ENCODE measurements at regions not wholly inside any gene's neighbourhood (a gene's known extent, or its start where the extent isn't known, plus 50 kb on each side); places are given as distances from the start of the nearest gene placed in this dataset.

DNA sequence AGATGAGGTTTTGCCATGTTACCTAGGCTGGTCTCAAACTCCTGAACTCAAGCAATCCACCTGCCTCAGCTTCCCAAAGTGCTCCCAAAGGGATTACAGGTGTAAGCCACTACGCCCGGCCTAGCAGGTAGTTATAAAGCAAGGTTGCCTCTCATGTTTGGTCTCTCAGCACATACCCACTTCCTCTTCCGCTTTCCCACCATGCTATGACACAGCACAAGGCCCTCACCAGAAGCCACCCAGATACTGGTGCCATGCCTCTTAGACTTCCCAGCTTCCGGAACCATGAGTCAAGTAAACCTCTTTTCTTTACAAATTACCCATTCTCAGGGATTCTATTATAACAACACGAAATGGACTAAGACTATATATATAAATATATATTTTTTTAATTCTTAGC, 143.6 kb downstream of the COPRS start:
- no peak for DNase-seq

DNA sequence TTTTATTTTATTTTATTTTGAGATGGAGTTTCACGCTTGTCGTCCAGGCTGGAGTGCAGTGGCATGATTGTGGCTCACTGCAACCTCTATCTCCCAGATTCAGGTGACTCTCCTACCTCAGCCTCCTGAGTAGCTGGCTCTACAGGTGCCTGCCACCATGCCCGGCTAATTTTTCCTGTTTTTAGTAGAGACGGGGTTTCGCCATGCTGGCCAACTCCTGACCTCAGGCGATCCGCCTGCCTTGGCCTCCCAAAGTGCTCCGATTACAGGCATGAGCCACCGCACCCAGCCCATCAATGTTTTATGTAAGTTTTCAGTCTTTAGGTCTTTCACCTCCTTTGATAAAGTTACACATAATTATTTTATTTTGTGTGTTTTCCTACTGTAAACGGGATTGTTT, 154.6 kb downstream of the COPRS start:
- DNase-seq, result no peak

DNA sequence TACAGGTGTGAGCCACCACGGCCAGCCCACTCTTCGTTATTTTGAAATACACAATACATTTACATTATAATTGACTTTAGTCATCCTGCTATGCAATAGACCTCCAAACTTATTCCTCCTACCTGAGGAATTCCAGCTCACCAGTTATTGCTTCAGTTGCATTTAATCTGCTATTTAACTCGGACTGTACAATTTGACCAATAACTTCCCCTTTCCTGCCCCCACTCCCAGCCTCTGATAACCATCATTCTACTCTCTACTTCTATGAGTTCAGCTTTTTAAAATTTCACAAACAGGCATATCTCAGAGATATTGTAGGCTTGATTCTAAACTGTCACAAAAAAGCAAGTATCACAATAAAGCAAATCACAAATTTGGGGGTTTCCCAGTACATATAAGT, 157.0 kb downstream of the COPRS start:
- no peak for DNase-seq

DNA sequence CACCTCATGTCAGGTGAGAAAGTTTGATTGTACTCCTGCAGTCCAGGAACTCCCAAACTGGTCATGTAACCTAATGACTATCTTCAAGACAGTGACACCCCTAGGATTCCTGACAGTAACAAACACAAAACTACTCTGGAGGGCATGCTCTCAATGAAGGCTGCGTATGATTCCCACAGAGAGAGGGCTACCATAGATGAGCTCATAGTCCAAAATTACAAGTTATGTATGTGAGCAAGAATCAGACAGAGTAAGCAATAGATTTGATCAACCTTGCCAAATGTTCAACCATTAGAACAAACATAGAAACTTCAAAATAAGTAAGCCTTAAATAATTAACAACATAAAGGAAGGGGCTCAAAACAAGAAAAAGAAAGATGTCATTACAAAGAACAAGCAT, 158.1 kb downstream of the COPRS start:
- no peak for DNase-seq

DNA sequence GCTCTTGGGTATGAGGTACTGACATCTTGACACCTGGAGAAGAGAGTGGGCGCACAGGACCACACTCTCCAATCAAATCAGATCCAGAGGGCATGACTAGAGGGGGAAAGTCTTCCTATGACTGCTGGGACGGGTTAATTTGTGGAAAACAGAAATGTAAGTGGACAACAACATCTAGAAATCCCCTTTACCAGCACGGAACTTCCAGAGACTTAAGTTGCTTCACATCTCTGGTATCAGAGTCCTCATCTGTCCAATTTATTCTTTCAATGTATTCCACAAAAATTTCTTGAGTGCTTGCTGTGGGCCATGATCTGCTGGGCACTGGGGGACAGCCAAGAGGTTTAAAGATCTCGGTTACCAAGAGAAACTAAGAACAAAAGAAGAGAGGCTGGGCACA, 159.2 kb downstream of the COPRS start:
- DNase-seq, result no peak

DNA sequence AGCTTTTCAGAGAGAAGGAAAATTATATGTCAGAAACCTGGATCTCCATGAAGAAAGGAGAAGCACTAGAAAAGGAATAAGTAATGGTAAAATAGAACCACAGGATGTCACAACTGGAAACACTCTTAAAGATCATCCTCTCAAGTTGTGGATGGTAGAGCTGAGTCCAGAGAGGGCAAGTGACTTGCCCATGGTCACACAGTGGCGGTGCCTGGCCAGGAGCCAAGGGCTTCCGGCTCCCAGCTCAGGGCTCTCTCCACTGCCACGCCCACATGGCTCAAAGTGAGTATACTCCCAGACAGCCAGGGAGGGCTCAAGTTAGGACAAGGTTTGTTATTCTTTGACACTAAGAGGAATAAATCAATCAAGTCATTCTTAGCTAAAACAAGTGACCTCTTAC, 159.8 kb downstream of the COPRS start:
- DNase-seq, result no peak

DNA sequence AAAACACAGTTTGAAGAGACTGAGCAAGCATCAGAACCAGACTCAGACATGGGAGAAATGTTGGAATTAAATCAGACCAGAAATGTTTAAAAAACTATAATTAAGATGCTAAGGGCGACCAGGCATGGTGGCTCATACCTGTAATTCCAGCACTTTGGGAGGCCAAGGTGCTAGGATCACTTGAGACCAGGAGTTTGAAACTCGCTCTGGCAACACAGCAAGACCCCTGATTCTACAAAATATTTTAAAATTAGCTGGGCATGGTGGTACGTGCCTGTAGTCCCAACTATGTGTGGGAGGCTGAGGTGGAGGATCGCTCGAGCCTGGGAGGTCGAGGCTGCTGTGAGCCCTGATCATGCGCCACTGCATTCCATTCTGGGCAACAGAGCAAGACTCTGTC, 160.3 kb downstream of the COPRS start:
- no peak for DNase-seq

DNA sequence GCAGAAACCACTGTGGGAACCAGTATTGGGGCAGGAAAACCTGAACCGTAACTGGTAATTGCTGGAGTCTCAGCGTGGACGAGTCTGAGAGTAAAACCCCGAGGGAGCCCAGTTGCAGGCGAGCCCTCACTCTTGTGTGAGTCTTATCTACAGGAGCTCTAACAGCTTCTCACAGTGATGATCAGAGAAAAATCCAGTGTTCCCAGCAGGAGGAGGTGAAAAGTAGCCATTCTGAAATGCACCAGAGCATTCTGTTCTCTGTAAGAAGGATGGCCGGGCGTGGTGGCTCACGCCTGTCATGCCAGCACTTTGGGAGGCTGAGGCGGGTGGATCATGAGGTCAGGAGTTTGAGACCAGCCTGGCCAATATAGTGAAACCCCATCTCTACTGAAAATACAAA, 161.2 kb downstream of the COPRS start:
- DNase-seq, result no peak

DNA sequence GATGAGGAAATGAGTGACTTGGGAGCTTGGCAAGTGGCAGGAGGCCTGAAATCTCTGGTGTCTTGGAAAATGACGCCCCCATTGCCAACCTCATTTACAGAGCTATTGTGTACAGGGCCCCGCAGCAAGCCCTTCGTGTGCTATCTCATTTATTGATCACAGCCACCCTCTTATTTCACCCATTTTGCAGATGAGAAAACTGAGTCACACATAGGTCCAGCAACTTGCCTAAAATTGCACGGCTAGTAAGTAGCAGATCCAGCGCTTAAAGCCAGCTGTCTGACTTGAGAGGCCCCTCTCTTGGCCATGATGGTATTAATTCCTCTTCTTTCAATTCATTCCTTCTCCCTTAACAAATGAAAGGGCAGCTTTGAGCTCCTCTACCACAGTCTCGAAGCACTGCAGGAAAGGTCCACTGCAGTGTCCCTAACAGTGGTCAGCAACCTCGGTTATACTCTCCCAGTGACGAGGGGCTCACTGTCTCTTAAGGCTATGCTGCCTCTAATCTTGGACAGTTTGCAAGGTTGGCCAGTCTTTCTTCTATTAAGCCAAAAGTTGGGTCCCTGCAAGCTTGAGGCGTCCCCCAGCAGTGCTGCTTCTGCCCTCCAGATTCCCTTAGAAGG, 162.2 kb downstream of the COPRS start:
- no peak for DNase-seq

DNA sequence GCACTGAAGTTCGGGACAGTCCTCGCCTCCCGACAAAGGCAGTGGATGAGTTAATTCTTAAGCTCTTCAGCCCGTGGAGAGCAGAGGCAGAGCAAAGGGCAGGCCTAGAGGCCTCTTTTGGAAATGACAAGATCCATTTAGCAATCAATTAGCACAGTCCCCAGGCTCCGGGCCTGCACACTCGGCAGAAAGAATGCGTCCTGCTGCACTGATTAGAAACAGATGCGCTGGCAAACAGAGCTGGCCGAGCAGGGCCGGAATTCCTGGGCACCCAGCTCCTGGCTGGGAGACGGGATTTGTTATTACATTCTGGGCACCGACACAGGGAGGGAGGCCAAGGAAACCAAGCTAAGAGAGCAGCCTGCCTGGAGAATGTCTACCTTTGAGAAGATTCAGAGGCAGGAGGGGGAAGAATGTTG, 162.9 kb downstream of the COPRS start:
- peak; percentile 68 to 70 for DNase-seq

DNA sequence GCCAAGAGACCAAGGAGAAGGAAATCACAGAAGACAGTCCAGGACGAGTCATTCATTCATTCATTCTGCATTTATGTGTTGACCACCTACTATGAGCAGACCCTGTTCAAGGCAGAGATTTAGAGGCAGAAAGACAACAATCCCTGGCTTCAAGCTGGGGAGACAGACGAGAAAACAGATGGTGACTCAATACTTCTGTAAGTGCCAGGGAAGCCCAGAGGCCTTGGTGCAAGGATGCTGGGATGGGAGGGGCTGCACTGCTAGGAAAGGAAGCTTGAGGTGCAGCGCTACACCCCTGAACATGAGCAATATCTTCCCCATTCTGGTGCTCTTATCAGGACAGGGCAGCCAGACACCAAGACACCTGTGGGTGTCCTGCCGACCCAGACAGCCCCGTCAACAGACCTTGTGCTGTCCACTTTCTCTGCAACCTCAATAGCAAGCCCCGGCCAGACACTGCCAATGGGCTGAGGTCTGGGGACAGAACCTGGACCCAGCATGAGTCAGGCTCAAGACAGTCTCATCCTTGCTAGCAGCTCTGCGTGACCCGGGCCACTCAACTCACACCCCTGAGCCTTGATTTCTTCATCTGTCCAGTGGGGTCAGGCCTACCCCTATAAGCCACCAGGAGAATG, 163.5 kb downstream of the COPRS start:
- no peak for DNase-seq

DNA sequence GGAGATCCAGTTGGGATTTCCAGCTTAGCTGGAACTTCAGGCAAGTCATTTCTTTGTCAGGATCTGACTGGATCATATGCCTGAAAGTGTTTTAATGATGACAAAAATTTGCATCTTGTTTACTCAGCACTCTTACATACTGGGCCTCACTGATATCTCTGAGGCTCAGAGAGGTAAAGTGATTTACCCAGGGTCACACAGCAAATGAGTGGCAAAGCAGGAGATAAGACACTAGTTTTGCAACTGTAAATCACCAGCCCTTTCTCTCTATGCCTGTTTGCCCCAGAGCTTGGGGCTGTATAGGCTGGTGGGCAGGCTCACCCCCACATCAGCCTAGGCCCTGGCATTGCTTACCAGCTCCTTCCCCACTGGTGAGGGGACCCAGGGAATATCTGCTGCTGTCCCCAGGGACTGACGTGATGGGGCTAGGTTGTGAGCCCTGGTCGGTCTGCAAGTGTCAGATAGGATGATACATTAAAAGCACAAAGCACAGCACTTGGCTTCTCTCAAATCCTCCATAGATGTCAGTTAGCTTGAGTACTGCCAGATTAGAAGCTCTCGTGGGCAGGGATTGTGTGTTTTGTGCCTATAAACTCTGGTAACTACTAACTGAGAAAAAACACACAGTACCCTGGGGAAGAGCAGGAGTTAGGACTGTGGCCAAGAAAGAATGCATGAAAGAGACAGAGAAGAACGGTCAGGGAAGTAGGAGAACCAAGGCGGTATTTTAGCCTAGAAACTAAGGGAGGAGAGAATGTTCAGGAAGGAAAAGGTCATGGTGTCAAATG, 165.4 kb downstream of the COPRS start:
- DNase-seq, result no peak

DNA sequence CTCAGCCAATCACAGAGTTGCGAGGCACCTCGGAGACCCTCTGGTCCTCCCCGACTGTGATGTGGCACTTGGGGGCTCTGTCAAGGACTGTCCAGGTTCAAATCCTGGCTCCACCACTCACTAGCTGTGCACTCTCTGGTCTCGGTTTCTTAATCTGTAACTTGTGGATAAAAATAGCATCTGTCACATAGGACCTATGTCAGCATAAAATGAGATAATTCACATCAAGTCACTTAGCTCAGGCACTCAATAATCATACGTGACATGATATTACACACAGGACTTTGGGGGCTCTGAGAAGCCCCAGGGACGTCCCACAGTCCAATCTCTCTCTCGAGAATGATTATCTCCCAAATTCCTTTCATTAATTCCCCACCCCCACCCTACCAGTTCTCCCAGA, 166.4 kb downstream of the COPRS start:
- no peak for DNase-seq

DNA sequence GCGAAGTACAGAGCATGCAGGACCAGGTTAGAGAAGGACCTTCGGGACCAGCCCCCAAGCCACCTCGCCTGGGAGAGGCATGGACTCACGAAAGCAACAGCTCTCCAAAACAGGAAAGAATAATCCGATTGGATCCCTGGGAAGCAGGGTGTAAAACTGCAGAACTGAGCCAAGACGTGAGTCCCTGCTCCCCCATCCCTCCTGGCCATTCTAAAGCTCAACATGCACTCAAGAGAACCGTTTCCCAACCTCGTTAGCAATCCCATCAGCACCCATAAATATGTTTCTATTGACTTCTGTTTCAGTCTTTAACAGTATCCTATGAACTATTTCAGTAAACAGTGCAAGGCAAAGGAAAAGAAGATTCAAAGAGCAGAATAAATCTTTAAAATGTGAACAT, 167.0 kb downstream of the COPRS start:
- DNase-seq, result no peak

DNA sequence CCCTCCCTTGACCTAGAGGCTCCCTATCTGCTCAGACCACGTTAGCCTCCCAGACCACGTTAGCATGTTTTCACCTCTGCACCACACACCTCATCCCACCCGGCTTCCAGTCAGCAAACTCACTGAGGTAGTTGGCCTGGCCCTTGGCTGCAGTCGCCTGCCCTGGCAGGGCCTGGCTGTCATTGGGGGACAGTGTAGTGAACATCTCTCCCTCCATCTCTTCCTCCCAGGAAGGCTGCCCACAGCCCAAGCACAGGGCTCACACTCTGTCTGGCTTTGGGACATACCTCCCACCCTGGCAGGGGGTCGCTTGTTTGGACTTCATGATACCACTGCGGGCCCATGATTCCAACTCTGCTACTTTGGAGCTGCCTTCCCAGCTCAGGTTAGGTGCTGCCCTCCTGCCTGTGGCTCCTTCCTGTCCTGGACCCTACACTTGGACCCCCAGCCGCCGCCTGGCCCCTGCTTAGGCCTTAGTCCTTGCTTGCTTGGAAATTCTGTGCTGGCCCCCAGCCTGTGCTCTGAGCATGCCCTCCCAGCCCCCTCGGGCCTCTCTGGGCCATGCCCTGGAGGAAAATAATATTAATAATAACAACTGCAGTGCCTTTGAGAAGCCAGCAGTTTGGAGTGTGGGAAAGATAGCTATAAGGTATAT, 167.7 kb downstream of the COPRS start:
- DNase-seq, result no peak

DNA sequence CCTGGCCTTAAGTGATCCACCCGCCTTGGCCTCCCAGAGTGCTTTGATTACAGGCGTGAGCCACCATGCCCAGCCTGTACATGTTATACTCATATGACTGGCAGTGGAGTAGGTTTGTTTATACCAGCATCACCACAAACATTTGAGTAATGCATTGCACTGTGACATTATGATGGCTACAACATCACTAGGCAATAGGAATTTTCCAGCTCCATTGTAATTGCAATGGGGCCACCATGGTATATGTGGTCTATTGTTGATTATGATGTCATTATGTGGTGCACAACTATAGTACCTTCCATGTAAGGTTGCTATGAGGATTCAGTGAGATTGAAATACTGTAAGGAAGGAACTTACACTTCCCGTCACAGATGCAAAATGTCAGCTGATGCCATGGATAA, 168.9 kb downstream of the COPRS start:
- DNase-seq, result no peak

DNA sequence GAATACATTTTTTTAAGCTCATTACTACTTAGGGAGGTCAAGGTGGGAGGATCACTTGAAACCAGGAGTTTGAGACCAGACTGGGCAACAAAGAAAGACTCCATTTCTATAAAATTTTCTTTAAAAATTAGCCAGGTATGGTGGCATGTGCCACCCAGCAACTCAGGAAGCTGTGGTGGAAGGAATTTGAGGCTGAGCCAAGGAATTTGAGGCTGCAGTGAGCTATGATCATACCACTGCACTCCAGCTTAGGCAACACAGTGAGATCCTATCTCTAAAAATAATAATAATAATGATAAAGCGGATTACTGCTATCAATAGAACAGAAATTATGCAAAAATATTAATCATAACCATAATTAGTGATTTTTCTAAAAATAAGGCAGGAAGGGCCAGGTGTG, 170.3 kb downstream of the COPRS start:
- no peak for DNase-seq

DNA sequence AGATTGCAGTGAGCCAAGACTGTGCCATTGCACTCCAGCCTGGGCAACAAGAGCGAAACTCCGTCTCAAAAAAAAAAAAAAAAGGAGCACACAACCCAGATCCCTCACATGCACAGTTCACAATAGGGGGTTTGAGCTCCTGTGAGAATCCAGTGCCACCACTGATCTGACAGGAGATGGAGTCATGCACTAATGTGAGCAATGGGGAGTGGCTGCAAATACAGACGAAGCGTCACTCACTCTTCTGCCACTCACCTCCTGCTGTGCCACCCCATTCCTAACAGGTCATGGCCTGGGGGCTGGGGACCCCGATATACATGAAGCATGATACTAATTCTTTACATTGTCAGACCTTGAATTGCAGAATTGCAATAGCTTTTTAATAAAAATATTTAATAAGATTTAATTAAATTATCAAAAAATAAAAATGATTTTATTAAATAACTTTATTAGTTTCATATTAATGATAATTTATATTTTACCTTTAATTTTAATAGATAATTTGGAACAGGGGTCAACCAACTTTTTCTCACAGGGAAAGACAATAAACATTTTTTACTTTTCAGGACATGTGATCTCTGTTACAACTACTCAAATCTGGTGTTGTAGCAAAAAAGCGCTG, 171.4 kb downstream of the COPRS start:
- no peak for DNase-seq

DNA sequence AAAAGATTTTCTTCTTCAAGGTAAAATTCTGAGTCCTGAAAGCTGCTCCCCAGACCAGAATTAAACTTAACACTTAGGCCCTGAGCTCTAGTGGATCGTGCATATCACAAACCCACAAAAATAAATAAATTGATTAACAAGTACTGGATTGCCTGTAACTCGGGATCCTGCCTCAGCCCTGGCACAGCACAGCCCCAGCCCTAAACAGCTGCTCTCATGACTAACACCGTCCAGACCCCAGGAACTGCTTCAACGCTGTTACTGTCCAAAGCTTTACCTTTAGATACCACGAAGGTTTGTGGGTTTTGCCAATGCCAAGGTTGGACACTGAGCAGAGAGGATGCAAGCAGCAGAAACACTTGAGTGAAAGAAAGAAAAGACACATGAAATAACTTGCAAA, 172.5 kb downstream of the COPRS start:
- DNase-seq, result no peak

DNA sequence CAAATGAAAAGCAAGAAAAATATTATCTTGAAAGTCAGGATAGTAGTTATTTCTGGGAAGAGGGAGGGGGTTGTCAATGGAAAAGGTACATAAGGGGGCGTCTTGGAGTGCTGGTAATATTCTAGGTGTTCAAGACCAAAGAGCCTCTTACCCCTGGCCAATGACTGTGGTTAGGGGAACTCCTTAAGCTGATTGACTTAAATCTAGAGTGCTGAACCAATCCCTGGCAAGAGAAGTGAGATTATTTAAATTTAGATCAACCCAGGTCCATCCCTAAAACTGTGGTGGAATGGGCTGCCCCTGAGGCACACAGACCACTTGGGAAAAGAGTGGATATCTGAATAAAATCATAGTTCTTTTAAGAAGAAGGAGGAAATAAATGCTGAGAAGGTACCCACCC, 174.1 kb downstream of the COPRS start:
- no peak for DNase-seq

DNA sequence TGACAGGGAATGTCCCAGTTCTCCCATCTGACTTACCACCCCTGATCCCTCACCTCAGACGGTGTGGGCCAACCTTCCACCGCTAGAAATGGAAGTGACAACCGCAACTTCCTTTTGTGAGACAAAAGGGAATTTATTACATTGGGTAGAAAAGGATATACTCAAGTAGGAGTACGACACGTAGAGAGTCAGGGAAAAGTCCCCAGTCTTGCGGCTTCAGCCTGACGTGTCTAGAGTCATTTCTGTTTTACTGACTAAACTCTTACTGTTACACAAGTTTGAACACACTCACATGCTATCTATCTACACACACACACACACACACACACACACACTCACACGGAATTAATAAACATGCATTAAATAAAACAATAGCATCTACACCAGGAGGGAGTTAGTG, 178.9 kb downstream of the COPRS start:
- no peak for DNase-seq

DNA sequence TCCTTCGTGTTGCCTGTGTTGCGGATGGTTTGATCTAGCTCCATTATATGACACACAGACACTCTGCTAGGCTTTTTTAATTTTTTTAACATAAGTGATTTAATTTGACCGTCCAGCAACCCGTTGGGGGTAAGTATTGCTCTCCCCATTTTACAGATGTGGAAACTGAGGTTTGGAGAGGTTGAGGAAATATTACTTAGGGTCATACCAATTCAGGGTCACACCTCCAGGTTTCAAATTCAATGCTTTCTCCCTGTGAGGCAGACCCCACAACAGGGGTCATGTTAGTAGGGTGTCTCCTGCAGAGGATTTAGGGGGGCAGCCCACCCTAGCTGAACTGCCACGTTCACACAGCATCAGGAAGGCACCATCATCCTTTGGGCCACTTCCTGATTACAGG, 179.4 kb downstream of the COPRS start:
- DNase-seq, result no peak
